GM23338 (cell line): ENCODE measurements at regions not wholly inside any gene's neighbourhood (a gene's known extent, or its start where the extent isn't known, plus 50 kb on each side); places are given as distances from the start of the nearest gene placed in this dataset.

Source experiments
- ATAC-seq: fragments of 200-7000 bp; cut with Tn5 transposase; 3 replicates; pipeline ENCODE4 v1.9.1; 2020
- DNase-seq: peaks from one replicate; pipeline ENCODE4 v3.0.0-alpha.2; 2015; ENCODE audit warnings: low spot score
- H2AFZ ChIP-seq: fragments of 200-600 bp; sonication (generic); 2 replicates; pipeline ENCODE4 v1.8.0; 2016; ENCODE audit warnings: antibody characterized with exemption, mild to moderate bottlenecking, moderate library complexity
- H3F3A ChIP-seq: fragments of 200-600 bp; sonication (generic); replicated peaks from 2 replicates; pipeline ENCODE4 v1.8.0; 2017; ENCODE audit warnings: antibody characterized with exemption, mixed run types, low read depth
- H3K27ac ChIP-seq: fragments of 200-600 bp; sonication (generic); 2 replicates; pipeline ENCODE4 v1.6.1; 2016; ENCODE audit warnings: low read depth
- H3K27me3 ChIP-seq: fragments of 200-600 bp; sonication (generic); 2 replicates; pipeline ENCODE4 v1.8.0; 2016; ENCODE audit warnings: mild to moderate bottlenecking, mixed run types, moderate library complexity; ENCODE audit not compliant: insufficient read depth
- H3K36me3 ChIP-seq: fragments of 200-600 bp; sonication (generic); 2 replicates; pipeline ENCODE4 v1.8.0; 2016; ENCODE audit warnings: mild to moderate bottlenecking; ENCODE audit not compliant: insufficient read depth
- H3K4me1 ChIP-seq: fragments of 200-600 bp; sonication (generic); 2 replicates; pipeline ENCODE4 v1.8.0; 2016; ENCODE audit warnings: mild to moderate bottlenecking, moderate library complexity; ENCODE audit not compliant: insufficient read depth
- H3K4me2 ChIP-seq: fragments of 200-600 bp; sonication (generic); 2 replicates; pipeline ENCODE4 v1.7.1; 2017; ENCODE audit warnings: mixed run types
- H3K4me3 ChIP-seq: fragments of 200-600 bp; sonication (generic); 2 replicates; pipeline ENCODE4 v1.6.1; 2016; ENCODE audit warnings: mixed run types
- H3K79me2 ChIP-seq: fragments of 200-600 bp; sonication (generic); replicated peaks from 2 replicates; pipeline ENCODE4 v1.8.0; 2017; ENCODE audit warnings: mild to moderate bottlenecking; ENCODE audit not compliant: insufficient read depth
- H3K9me2 ChIP-seq: fragments of 200-600 bp; sonication (generic); 2 replicates; pipeline ENCODE4 v1.8.0; 2017; ENCODE audit not compliant: insufficient read depth
- H4K20me1 ChIP-seq: fragments of 200-600 bp; sonication (generic); replicated peaks from 2 replicates; pipeline ENCODE4 v1.8.0; 2017; ENCODE audit warnings: mild to moderate bottlenecking; ENCODE audit not compliant: insufficient read depth
- H3K27ac Mint-ChIP-seq: 2 replicates; pipeline ENCODE4 v1.8.0; 2020; ENCODE audit warnings: inconsistent platforms, mild to moderate bottlenecking, moderate library complexity, mixed read lengths
- H3K27me3 Mint-ChIP-seq: 3 replicates; pipeline ENCODE4 v1.8.0; 2022; ENCODE audit warnings: low read depth, mild to moderate bottlenecking, moderate library complexity, mixed read lengths, inconsistent platforms; ENCODE audit not compliant: insufficient read depth, poor library complexity
- H3K36me3 Mint-ChIP-seq: 3 replicates; pipeline ENCODE4 v1.8.0; 2021; ENCODE audit warnings: low read depth, mild to moderate bottlenecking, inconsistent platforms, moderate library complexity, mixed read lengths
- H3K4me1 Mint-ChIP-seq: 3 replicates; pipeline ENCODE4 v1.8.0; 2020; ENCODE audit warnings: mild to moderate bottlenecking, inconsistent platforms, mixed read lengths
- H3K4me3 Mint-ChIP-seq: 3 replicates; pipeline ENCODE4 v1.8.0; 2021; ENCODE audit warnings: moderate library complexity, mild to moderate bottlenecking, inconsistent platforms, mixed read lengths
- H3K9me3 Mint-ChIP-seq: 3 replicates; pipeline ENCODE4 v1.8.0; 2020; ENCODE audit warnings: moderate library complexity, mild to moderate bottlenecking, inconsistent platforms, mixed read lengths
- CREB1 ChIP-seq: fragments of 250-450 bp; sonication (Bioruptor Pico); IDR thresholded peaks from 2 replicates; pipeline ENCODE4 v1.5.0; 2020; ENCODE audit warnings: low read depth, mild to moderate bottlenecking, moderate library complexity
- ETS1 ChIP-seq: IDR thresholded peaks from 2 replicates; pipeline ENCODE4 v1.6.1; 2016; ENCODE audit warnings: antibody characterized with exemption
- EZH2 ChIP-seq: fragments of 200-600 bp; sonication (generic); IDR thresholded peaks from one replicate; pipeline ENCODE4 v1.8.0; 2017; ENCODE audit warnings: antibody characterized with exemption, mild to moderate bottlenecking, low read depth; ENCODE audit not compliant: unreplicated experiment
- EZH2phosphoT487 ChIP-seq: fragments of 200-600 bp; sonication (generic); IDR thresholded peaks from one replicate; pipeline ENCODE4 v1.8.1; 2018; ENCODE audit warnings: antibody characterized with exemption; ENCODE audit not compliant: unreplicated experiment
- JUNB ChIP-seq: IDR thresholded peaks from one replicate; pipeline ENCODE4 v1.6.1; 2016; ENCODE audit warnings: antibody characterized with exemption; ENCODE audit not compliant: unreplicated experiment
- NANOG ChIP-seq: IDR thresholded peaks from 2 replicates; pipeline ENCODE4 v1.6.1; 2016; ENCODE audit warnings: antibody characterized with exemption, borderline replicate concordance
- POLR2AphosphoS5 ChIP-seq: IDR thresholded peaks from 2 replicates; pipeline ENCODE4 v1.6.1; 2016; ENCODE audit warnings: antibody characterized with exemption, low read depth
- REST ChIP-seq: IDR thresholded peaks from one replicate; pipeline ENCODE4 v1.6.1; 2018; ENCODE audit warnings: antibody characterized with exemption; ENCODE audit not compliant: unreplicated experiment
- STAT1 ChIP-seq: IDR thresholded peaks from one replicate; pipeline ENCODE4 v1.6.1; 2016; ENCODE audit warnings: antibody characterized with exemption; ENCODE audit not compliant: unreplicated experiment
- ZNF114 ChIP-seq: fragments of 250-450 bp; sonication (Bioruptor Pico); IDR thresholded peaks from 2 replicates; pipeline ENCODE4 v1.5.0; 2020; ENCODE audit warnings: mild to moderate bottlenecking, moderate library complexity
- ZNF331 ChIP-seq: fragments of 250-450 bp; sonication (Bioruptor Pico); IDR thresholded peaks from 2 replicates; pipeline ENCODE4 v1.5.0; 2020; ENCODE audit warnings: low read depth, mild to moderate bottlenecking, moderate library complexity
- TF ChIP-seq, protein P1 (sequence below): fragments of 250-450 bp; sonication (Bioruptor Pico); IDR thresholded peaks from 2 replicates; pipeline ENCODE4 v1.5.0; 2020; ENCODE audit warnings: mild to moderate bottlenecking, moderate library complexity
- TF ChIP-seq, protein P2 (sequence below), 2 experiments: fragments of 200-600 bp in 1 of 2; sonication (generic) in 1 of 2; conservative IDR thresholded peaks; 2 replicates each; pipeline versions ENCODE4 v1.5.1 to v1.6.1; 2016 to 2017; ENCODE audit warnings: antibody characterized with exemption in 2 of 2, low read depth in 2 of 2, mild to moderate bottlenecking in 2 of 2, moderate library complexity in 1 of 2

DNA sequence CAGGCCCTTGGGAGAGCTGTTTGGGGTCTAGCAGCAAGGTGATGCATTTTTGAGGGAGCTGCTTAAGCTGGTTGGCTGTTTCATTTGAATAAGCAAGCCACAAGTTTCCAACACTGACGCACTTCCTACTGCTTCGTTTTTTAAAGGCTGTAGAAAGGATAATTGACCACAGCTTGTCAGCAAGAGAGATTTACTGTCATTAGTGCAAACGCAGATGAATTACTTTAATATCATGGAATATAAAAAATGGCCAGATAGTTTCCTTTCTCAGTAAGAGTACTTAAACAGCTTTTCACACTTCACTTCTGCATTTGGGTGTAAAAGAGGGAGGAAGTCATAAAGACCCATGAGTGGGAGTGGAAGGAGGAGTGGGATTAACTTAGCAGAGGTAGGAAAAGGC lies 61.5 kb downstream of the FZD1 start:
- TF ChIP-seq ETS1 (no peak), JUNB (no peak), ZNF114 (CRISPR knock-in tag) (no peak), CREB1 (no peak), EZH2phosphoT487 (no peak), POLR2AphosphoS5 (no peak), REST (no peak), STAT1 (no peak), EZH2 (no peak), NANOG (no peak), ZNF331 (CRISPR knock-in tag) (no peak)
- TF ChIP-seq, protein P1, sequence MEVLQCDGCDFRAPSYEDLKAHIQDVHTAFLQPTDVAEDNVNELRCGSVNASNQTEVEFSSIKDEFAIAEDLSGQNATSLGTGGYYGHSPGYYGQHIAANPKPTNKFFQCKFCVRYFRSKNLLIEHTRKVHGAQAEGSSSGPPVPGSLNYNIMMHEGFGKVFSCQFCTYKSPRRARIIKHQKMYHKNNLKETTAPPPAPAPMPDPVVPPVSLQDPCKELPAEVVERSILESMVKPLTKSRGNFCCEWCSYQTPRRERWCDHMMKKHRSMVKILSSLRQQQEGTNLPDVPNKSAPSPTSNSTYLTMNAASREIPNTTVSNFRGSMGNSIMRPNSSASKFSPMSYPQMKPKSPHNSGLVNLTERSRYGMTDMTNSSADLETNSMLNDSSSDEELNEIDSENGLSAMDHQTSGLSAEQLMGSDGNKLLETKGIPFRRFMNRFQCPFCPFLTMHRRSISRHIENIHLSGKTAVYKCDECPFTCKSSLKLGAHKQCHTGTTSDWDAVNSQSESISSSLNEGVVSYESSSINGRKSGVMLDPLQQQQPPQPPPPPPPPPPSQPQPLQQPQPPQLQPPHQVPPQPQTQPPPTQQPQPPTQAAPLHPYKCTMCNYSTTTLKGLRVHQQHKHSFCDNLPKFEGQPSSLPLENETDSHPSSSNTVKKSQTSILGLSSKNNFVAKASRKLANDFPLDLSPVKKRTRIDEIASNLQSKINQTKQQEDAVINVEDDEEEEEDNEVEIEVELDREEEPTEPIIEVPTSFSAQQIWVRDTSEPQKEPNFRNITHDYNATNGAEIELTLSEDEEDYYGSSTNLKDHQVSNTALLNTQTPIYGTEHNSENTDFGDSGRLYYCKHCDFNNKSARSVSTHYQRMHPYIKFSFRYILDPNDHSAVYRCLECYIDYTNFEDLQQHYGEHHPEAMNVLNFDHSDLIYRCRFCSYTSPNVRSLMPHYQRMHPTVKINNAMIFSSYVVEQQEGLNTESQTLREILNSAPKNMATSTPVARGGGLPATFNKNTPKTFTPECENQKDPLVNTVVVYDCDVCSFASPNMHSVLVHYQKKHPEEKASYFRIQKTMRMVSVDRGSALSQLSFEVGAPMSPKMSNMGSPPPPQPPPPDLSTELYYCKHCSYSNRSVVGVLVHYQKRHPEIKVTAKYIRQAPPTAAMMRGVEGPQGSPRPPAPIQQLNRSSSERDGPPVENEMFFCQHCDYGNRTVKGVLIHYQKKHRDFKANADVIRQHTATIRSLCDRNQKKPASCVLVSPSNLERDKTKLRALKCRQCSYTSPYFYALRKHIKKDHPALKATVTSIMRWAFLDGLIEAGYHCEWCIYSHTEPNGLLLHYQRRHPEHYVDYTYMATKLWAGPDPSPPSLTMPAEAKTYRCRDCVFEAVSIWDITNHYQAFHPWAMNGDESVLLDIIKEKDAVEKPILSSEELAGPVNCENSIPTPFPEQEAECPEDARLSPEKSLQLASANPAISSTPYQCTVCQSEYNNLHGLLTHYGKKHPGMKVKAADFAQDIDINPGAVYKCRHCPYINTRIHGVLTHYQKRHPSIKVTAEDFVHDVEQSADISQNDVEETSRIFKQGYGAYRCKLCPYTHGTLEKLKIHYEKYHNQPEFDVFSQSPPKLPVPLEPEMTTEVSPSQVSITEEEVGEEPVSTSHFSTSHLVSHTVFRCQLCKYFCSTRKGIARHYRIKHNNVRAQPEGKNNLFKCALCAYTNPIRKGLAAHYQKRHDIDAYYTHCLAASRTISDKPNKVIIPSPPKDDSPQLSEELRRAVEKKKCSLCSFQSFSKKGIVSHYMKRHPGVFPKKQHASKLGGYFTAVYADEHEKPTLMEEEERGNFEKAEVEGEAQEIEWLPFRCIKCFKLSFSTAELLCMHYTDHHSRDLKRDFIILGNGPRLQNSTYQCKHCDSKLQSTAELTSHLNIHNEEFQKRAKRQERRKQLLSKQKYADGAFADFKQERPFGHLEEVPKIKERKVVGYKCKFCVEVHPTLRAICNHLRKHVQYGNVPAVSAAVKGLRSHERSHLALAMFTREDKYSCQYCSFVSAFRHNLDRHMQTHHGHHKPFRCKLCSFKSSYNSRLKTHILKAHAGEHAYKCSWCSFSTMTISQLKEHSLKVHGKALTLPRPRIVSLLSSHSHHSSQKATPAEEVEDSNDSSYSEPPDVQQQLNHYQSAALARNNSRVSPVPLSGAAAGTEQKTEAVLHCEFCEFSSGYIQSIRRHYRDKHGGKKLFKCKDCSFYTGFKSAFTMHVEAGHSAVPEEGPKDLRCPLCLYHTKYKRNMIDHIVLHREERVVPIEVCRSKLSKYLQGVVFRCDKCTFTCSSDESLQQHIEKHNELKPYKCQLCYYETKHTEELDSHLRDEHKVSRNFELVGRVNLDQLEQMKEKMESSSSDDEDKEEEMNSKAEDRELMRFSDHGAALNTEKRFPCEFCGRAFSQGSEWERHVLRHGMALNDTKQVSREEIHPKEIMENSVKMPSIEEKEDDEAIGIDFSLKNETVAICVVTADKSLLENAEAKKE (CRISPR knock-in tag) = no peak
- TF ChIP-seq, protein P2, sequence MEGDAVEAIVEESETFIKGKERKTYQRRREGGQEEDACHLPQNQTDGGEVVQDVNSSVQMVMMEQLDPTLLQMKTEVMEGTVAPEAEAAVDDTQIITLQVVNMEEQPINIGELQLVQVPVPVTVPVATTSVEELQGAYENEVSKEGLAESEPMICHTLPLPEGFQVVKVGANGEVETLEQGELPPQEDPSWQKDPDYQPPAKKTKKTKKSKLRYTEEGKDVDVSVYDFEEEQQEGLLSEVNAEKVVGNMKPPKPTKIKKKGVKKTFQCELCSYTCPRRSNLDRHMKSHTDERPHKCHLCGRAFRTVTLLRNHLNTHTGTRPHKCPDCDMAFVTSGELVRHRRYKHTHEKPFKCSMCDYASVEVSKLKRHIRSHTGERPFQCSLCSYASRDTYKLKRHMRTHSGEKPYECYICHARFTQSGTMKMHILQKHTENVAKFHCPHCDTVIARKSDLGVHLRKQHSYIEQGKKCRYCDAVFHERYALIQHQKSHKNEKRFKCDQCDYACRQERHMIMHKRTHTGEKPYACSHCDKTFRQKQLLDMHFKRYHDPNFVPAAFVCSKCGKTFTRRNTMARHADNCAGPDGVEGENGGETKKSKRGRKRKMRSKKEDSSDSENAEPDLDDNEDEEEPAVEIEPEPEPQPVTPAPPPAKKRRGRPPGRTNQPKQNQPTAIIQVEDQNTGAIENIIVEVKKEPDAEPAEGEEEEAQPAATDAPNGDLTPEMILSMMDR (conservative IDR thresholded peaks at IDR 0.05; ENCODE audit: low read depth in 2 of 2) = no peak
- Histone ChIP-seq H3K79me2 (no peaks in the 10 kb centered on the region), H3K4me3 (no peak overlapping the region), H3K4me2 (no peak overlapping the region), H3K9me2 (no peaks in the 10 kb centered on the region), H3K4me1 (no peaks in the 10 kb centered on the region), H2AFZ (no peak overlapping the region), H3K36me3 (no peaks in the 10 kb centered on the region), H3F3A (no peaks in the 10 kb centered on the region), H3K27me3 (no peaks in the 10 kb centered on the region), H3K27ac (no peak overlapping the region), H4K20me1 (no peaks in the 10 kb centered on the region; the same call in 1 of the 2 replicates)
- Mint-ChIP-seq H3K27me3 (peaks cover 2% of the 10 kb centered on the region), H3K36me3 (no peaks in the 10 kb centered on the region), H3K4me1 (peaks cover 18% of the 10 kb centered on the region), H3K4me3 (no peak overlapping the region), H3K27ac (no peak overlapping the region), H3K9me3 (no peaks in the 10 kb centered on the region)
- ATAC-seq = peak; percentile 30; the same call in 1 of the 3 replicates
- DNase-seq = no peak
